DND-41 (cell line): ENCODE measurements at regions not wholly inside any gene's neighbourhood (a gene's known extent, or its start where the extent isn't known, plus 50 kb on each side); places are given as distances from the start of the nearest gene placed in this dataset.

Experiments
- ATAC-seq: fragments of 200-7000 bp; cut with Tn5 transposase; 3 replicates; pipeline ENCODE4 v1.9.1; 2021; ENCODE audit warnings: low read depth; ENCODE audit not compliant: insufficient read depth
- DNase-seq: peaks from one replicate; pipeline ENCODE4 v3.0.0-alpha.2; 2020
- H2AFZ ChIP-seq: 2 replicates; pipeline ENCODE4 v1.6.0; 2012; ENCODE audit warnings: low read depth, low read length
- H3K27ac ChIP-seq: 2 replicates; pipeline ENCODE4 v1.5.1; 2012; ENCODE audit warnings: low read length, inconsistent platforms
- H3K27me3 ChIP-seq: fragments of 200-600 bp; sonication (generic); 2 replicates; pipeline ENCODE4 v1.6.0; 2012; ENCODE audit warnings: low read length, mild to moderate bottlenecking, inconsistent platforms; ENCODE audit not compliant: insufficient read depth, poor library complexity
- H3K36me3 ChIP-seq: 2 replicates; pipeline ENCODE4 v1.5.1; 2012; ENCODE audit warnings: low read length, inconsistent platforms; ENCODE audit not compliant: insufficient read depth
- H3K4me1 ChIP-seq: 2 replicates; pipeline ENCODE4 v1.5.1; 2012; ENCODE audit warnings: mild to moderate bottlenecking, low read length; ENCODE audit not compliant: insufficient read depth
- H3K4me2 ChIP-seq: 2 replicates; pipeline ENCODE4 v1.6.0; 2012; ENCODE audit warnings: mild to moderate bottlenecking, moderate library complexity, low read length, inconsistent platforms; ENCODE audit not compliant: insufficient read depth
- H3K4me3 ChIP-seq, 2 experiments: fragments of 200-600 bp in 1 of 2; shearing (Covaris generic) in 1 of 2; 2 replicates each; pipeline ENCODE4 v1.5.1; 2012 to 2016; ENCODE audit warnings: inconsistent platforms in 2 of 2, low read length in 2 of 2, mild to moderate bottlenecking in 2 of 2, low read depth in 1 of 2, moderate library complexity in 1 of 2
- H3K79me2 ChIP-seq: 2 replicates; pipeline ENCODE4 v1.6.0; 2012; ENCODE audit warnings: low read length, inconsistent platforms; ENCODE audit not compliant: insufficient read depth
- H3K9ac ChIP-seq: 2 replicates; pipeline ENCODE4 v1.6.0; 2012; ENCODE audit warnings: low read depth, mild to moderate bottlenecking, inconsistent platforms, low read length, moderate library complexity
- H3K9me3 ChIP-seq: 2 replicates; pipeline ENCODE4 v1.5.1; 2012; ENCODE audit warnings: low read length, moderate library complexity, mild to moderate bottlenecking, inconsistent platforms; ENCODE audit not compliant: insufficient read depth, severe bottlenecking
- H4K20me1 ChIP-seq: 2 replicates; pipeline ENCODE4 v1.6.0; 2012; ENCODE audit warnings: low read length; ENCODE audit not compliant: insufficient read depth
- EZH2 ChIP-seq: IDR thresholded peaks from 3 replicates; pipeline ENCODE4 v1.6.1; 2012; ENCODE audit warnings: borderline replicate concordance, low read depth, mild to moderate bottlenecking, moderate library complexity, low read length, inconsistent platforms; ENCODE audit not compliant: severe bottlenecking
- TF ChIP-seq, protein P1 (sequence below): IDR thresholded peaks from 2 replicates; pipeline ENCODE4 v1.5.1; 2012; ENCODE audit warnings: borderline replicate concordance, low read length, moderate library complexity, mild to moderate bottlenecking; ENCODE audit not compliant: poor library complexity, severe bottlenecking; ENCODE audit errors: extremely low read depth

DNA sequence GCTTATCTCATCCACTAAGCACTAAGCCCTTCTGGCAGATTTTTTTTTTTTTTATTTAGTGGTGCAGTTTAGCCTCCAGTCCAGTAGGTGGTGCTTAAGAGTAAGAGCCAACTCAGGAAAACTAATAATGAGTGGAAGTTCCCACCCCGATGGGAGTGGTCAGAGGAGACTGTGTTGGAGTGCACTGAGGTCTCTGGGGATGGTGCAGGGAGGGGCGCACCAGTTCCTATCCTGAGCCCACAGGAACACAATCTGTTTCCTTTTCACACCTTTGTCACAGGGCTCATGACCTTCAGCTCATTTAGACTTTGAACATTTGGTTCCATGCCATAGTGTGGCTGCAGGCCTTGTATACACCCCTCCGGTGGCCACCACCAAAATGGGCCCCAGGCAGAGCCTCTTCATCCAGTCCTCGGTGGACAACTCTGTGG is 367.4 kb downstream of the SPRY2 start:
- TF ChIP-seq, protein P1, sequence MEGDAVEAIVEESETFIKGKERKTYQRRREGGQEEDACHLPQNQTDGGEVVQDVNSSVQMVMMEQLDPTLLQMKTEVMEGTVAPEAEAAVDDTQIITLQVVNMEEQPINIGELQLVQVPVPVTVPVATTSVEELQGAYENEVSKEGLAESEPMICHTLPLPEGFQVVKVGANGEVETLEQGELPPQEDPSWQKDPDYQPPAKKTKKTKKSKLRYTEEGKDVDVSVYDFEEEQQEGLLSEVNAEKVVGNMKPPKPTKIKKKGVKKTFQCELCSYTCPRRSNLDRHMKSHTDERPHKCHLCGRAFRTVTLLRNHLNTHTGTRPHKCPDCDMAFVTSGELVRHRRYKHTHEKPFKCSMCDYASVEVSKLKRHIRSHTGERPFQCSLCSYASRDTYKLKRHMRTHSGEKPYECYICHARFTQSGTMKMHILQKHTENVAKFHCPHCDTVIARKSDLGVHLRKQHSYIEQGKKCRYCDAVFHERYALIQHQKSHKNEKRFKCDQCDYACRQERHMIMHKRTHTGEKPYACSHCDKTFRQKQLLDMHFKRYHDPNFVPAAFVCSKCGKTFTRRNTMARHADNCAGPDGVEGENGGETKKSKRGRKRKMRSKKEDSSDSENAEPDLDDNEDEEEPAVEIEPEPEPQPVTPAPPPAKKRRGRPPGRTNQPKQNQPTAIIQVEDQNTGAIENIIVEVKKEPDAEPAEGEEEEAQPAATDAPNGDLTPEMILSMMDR: peak; percentile 67
- TF ChIP-seq EZH2: no peak
- peak; percentile 63; the same call in 2 of the 3 replicates for ATAC-seq
- no peaks in the 10 kb centered on the region for H3K79me2 ChIP-seq
- no peak overlapping the region for H3K4me3 ChIP-seq
- DNase-seq: peak; percentile 22
- H3K4me2 ChIP-seq: no peak overlapping the region
- no peak overlapping the region for H3K27ac ChIP-seq
- no peaks in the 10 kb centered on the region for H3K27me3 ChIP-seq
- no peaks in the 10 kb centered on the region for H4K20me1 ChIP-seq
- no peaks in the 10 kb centered on the region for H3K9me3 ChIP-seq
- no peaks in the 10 kb centered on the region for H3K36me3 ChIP-seq
- no peak overlapping the region for H2AFZ ChIP-seq
- no peak overlapping the region for H3K9ac ChIP-seq
- H3K4me1 ChIP-seq: no peaks in the 10 kb centered on the region

DNA sequence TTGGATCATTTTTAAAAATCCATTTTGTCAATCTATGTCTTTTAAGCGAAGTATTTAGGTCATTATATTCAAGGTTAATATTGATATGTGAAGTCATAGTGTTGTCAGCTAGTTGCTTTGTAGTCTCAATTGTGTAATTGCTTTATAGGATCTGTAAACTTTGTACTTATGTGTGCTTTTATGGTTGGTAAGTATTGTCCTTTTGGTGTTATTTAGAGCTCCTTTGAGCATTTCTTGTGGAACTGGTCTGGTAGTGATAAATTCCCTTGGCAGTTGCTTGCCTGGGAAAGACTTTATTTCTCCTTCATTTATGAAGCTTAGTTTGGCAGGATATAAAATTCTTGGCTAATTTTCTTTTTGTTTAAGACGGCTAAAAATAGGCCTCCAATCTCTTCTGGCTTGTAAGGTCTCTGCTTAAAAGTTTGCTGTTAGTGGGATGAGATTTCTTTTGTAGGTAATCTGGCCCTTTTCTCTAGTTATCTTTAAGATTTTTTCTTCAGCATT is 368.8 kb downstream of the SPRY2 start:
- no peak for DNase-seq
- Histone ChIP-seq H3K79me2 (no peaks in the 10 kb centered on the region), H3K4me1 (no peaks in the 10 kb centered on the region), H3K9me3 (no peaks in the 10 kb centered on the region), H3K4me2 (no peak overlapping the region), H3K4me3 (no peak overlapping the region), H3K36me3 (no peaks in the 10 kb centered on the region), H3K27me3 (no peaks in the 10 kb centered on the region), H2AFZ (no peak overlapping the region), H3K27ac (no peak overlapping the region), H4K20me1 (no peaks in the 10 kb centered on the region), H3K9ac (no peak overlapping the region)
- no peak for TF ChIP-seq EZH2
- TF ChIP-seq, protein P1: no peak
- ATAC-seq: no peak

GRCh38 chr13:79966493-79966895 is 374.4 kb downstream of the SPRY2 start:
- H4K20me1 ChIP-seq: no peaks in the 10 kb centered on the region
- no peak overlapping the region for H3K27ac ChIP-seq
- H3K9me3 ChIP-seq: no peaks in the 10 kb centered on the region
- TF ChIP-seq, protein P1: no peak
- TF ChIP-seq EZH2: no peak
- no peaks in the 10 kb centered on the region for H3K27me3 ChIP-seq
- no peak for DNase-seq
- no peak overlapping the region for H3K9ac ChIP-seq
- no peaks in the 10 kb centered on the region for H3K4me1 ChIP-seq
- H3K4me3 ChIP-seq: no peak overlapping the region
- no peak overlapping the region for H2AFZ ChIP-seq
- no peak overlapping the region for H3K4me2 ChIP-seq
- H3K36me3 ChIP-seq: no peaks in the 10 kb centered on the region
- no peak for ATAC-seq
- H3K79me2 ChIP-seq: no peaks in the 10 kb centered on the region

DNA sequence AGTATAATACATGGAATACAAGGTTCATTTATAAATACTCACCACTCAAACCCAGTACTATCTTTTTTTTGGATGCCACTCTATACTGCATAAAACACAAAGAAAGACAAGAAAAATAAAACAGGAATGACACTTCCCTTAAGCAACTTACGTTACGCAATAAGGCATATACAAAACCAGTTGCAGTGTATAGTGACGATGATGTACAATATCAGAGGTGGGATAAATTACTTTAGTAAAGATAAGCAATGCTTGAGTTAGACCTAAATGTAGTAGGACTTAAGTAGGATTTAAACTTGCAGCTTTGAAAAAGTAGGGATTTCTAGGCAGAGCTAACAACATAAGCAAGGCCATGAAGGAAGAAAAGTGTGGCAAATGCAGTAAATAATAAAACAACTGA is 374.9 kb downstream of the SPRY2 start:
- H3K36me3 ChIP-seq: no peaks in the 10 kb centered on the region
- H4K20me1 ChIP-seq: no peaks in the 10 kb centered on the region
- no peak overlapping the region for H3K4me2 ChIP-seq
- DNase-seq (no peak), ATAC-seq (no peak)
- no peak overlapping the region for H2AFZ ChIP-seq
- H3K9ac ChIP-seq: no peak overlapping the region
- H3K4me1 ChIP-seq: no peaks in the 10 kb centered on the region
- TF ChIP-seq EZH2: no peak
- TF ChIP-seq, protein P1: no peak
- no peaks in the 10 kb centered on the region for H3K27me3 ChIP-seq
- no peaks in the 10 kb centered on the region for H3K9me3 ChIP-seq
- H3K4me3 ChIP-seq: no peak overlapping the region
- H3K27ac ChIP-seq: no peak overlapping the region
- no peaks in the 10 kb centered on the region for H3K79me2 ChIP-seq
